Heart left ventricle (tissue), 16 donors: ENCODE measurements at regions not wholly inside any gene's neighbourhood (a gene's known extent, or its start where the extent isn't known, plus 50 kb on each side); places are given as distances from the start of the nearest gene placed in this dataset.

Source experiments
- ATAC-seq, 4 donors: fragments of 200-7000 bp; cut with Tn5 transposase; one replicate each; pipeline ENCODE4 v1.9.1; 2020 to 2022; ENCODE audit warnings: moderate library complexity in 4 of 4, mild to moderate bottlenecking in 3 of 4, moderate number of reproducible peaks in 1 of 4
- DNase-seq, 5 donors: peaks; one replicate each; pipeline ENCODE4 v3.0.0-alpha.2; 2020
- H3K27ac ChIP-seq, 12 donors: fragments of 200-600 bp; sonication (generic) in 4 of 12; one replicate each; pipeline versions ENCODE4 v1.5.0 to v1.8.0; 2016 to 2022; ENCODE audit warnings: mild to moderate bottlenecking in 2 of 12
- H3K27me3 ChIP-seq, 9 donors: fragments of 200-600 bp; sonication (generic) in 2 of 9; one replicate each; pipeline versions ENCODE4 v1.5.1 to v1.8.0; 2016 to 2022; ENCODE audit warnings: mild to moderate bottlenecking in 3 of 9
- H3K36me3 ChIP-seq, 9 donors: fragments of 200-600 bp; sonication (generic) in 2 of 9; one replicate each; pipeline versions ENCODE4 v1.5.0 to v1.8.0; 2018 to 2022; ENCODE audit warnings: mild to moderate bottlenecking in 2 of 9
- H3K4me1 ChIP-seq, 12 donors: fragments of 200-600 bp; sonication (generic) in 4 of 12; one replicate each; pipeline versions ENCODE4 v1.5.0 to v1.8.0; 2016 to 2022; ENCODE audit warnings: mild to moderate bottlenecking in 3 of 12
- H3K4me3 ChIP-seq, 12 donors: fragments of 200-600 bp; sonication (generic) in 4 of 12; one replicate each; pipeline versions ENCODE4 v1.5.0 to v1.8.0; 2017 to 2022; ENCODE audit warnings: mild to moderate bottlenecking in 9 of 12, moderate library complexity in 4 of 12
- H3K9me3 ChIP-seq, 12 donors: fragments of 200-600 bp; sonication (generic) in 4 of 12; one replicate each; pipeline versions ENCODE4 v1.5.0 to v1.8.0; 2016 to 2022; ENCODE audit warnings: mild to moderate bottlenecking in 1 of 12
- POLR2A ChIP-seq, 2 donors: fragments of 450-650 bp; IDR thresholded peaks; one replicate each; pipeline ENCODE4 v1.6.1; 2017; ENCODE audit warnings: antibody characterized with exemption in 2 of 2, mild to moderate bottlenecking in 2 of 2, moderate library complexity in 2 of 2
- WGBS, 4 donors: extraction: QIAGEN DNeasy Blood & Tissue Kit in 2 of 4; methylation state at CpG; one replicate each; pipeline versions ENCODE4 v1.1.5 to v1.1.7; 2013 to 2018; 5-methylcytosine and 5-hydroxymethylcytosine counted together
- intact Hi-C, 10 donors: fragments of 100-400 bp; cut with DNase I; formaldehyde crosslinking; loops; one replicate each; pipeline versions ENCODE4 v1.11.1 to v1.14.2; 2022
- TF ChIP-seq, protein P1 (sequence below), 12 donors: fragments of 200-600 bp; sonication (generic) in 4 of 12; IDR thresholded peaks; one replicate each; pipeline versions ENCODE4 v1.5.0 to v1.8.0; 2018 to 2022; ENCODE audit warnings: antibody characterized with exemption in 12 of 12, mild to moderate bottlenecking in 5 of 12
- donor health status: ischemic (EF 13 %, LVEDD 7.1; RV severe dilation, severe dysfunction).
- donor health status: healthy with polysubstance abuse.
- donor health status: DM: no; HTN: yes; CAD: no.
- donor health status: DM: no; HTN: no; CAD: no.
- donor health status: ischemic (EF 25% LVEDD 6.9; RV normal size, moderate dysfunction).
- donor health status: ischemic (EF 25% LVEDD 5.7; RV mildly dilated, moderate dysfunction).
- donor health status: healthy.
- donor health status: DM: yes; HTN: yes; CAD: no.
- donor health status: ischemic (EF 35%, LVEDD 5.7; RV mildly dilated, moderate dysfunction).
- donor health status: nonischemic (EF 11% LVEDD 7.7; RV severe dilation, severe dysfunction).
- donor health status: DM: yes; HTN: yes; CAD: no.
- donor health status: PGD.
- donor health status: ischemic (EF 29% LVEDD 5.4; RV normal size, mild dysfunction).
- donor health status: nonischemic (EF 23%, LVEDD 6.1; RV moderate dilation, normal function).

DNA sequence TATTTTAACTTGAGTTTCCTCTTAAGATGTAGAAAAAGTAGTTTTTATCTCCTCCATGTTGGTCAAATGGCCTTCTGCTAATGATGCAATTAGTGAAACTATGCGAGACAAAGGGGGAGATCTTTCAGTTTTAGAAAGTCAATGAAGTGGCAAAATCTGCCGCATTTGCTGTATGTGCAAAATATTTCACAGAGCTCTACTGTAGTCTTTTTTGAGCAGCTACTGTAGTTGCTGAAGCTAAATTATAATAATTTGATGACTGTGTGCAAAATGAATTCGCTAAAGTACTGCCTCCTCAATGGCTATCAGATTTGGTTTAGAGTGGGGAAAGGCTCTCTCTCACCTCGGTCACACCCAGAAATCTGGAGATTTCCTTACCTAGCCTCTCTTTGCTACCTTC is 267.6 kb upstream of the ZFP64 start:
- H3K27me3 ChIP-seq, result peaks cover 0 to 4% (median 0%) of the 10 kb centered on the region in 9 donors
- H3K27ac ChIP-seq, result no peak overlapping the region
- H3K4me1 ChIP-seq, result no peaks in the 10 kb centered on the region
- peaks cover 0 to 5% (median 0%) of the 10 kb centered on the region in 12 donors for H3K9me3 ChIP-seq
- intact Hi-C loops, result no loop called here
- no peak for ATAC-seq
- no peak for TF ChIP-seq POLR2A (IDR thresholded peaks at IDR 0.05)
- TF ChIP-seq, protein P1, sequence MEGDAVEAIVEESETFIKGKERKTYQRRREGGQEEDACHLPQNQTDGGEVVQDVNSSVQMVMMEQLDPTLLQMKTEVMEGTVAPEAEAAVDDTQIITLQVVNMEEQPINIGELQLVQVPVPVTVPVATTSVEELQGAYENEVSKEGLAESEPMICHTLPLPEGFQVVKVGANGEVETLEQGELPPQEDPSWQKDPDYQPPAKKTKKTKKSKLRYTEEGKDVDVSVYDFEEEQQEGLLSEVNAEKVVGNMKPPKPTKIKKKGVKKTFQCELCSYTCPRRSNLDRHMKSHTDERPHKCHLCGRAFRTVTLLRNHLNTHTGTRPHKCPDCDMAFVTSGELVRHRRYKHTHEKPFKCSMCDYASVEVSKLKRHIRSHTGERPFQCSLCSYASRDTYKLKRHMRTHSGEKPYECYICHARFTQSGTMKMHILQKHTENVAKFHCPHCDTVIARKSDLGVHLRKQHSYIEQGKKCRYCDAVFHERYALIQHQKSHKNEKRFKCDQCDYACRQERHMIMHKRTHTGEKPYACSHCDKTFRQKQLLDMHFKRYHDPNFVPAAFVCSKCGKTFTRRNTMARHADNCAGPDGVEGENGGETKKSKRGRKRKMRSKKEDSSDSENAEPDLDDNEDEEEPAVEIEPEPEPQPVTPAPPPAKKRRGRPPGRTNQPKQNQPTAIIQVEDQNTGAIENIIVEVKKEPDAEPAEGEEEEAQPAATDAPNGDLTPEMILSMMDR (IDR thresholded peaks at IDR 0.05), result no peak
- DNase-seq, result no peak
- no peak overlapping the region for H3K4me3 ChIP-seq
- no peaks in the 10 kb centered on the region for H3K36me3 ChIP-seq
- 89 to 92% (median 90%) methylated on average over 4 of the region's 4 CpGs for WGBS, 4 donors

DNA sequence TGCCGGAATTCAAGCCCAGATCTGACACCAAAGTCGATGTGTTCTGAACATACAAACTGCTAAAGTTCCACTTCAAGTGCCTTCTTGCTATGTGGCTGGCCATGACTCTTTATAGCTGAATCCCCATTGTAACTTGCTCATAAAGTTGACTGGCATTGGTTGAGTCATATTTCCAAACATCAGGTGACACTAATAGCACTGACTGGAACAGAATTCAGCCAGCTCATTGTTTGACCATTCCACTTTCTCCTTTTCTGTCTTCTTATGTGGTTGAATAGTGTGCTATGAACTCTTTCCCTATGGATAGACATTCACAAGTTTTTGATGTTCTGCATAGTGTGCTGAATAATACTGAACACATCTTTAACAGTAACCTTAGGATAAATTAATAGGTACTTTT is 266.2 kb upstream of the ZFP64 start:
- WGBS, 4 donors, result 94 to 96% (median 95%) methylated on average over 2 of the region's 2 CpGs
- TF ChIP-seq POLR2A (IDR thresholded peaks at IDR 0.05), result no peak
- TF ChIP-seq, protein P1 (IDR thresholded peaks at IDR 0.05), result no peak
- Histone ChIP-seq H3K27ac (no peak overlapping the region), H3K27me3 (peaks cover 0 to 4% (median 0%) of the 10 kb centered on the region in 9 donors), H3K4me3 (no peak overlapping the region), H3K4me1 (no peaks in the 10 kb centered on the region), H3K36me3 (no peaks in the 10 kb centered on the region), H3K9me3 (peaks cover 0 to 5% (median 0%) of the 10 kb centered on the region in 12 donors)
- DNase-seq (no peak), ATAC-seq (no peak)
- intact Hi-C loops, result no loop called here

GRCh38 chr20:52454660-52455059 is 263.1 kb upstream of the ZFP64 start:
- 67 to 71% (median 69%) methylated on average over 2 of the region's 2 CpGs for WGBS, 4 donors
- H3K9me3 ChIP-seq, result peaks cover 0 to under 1% (median 0%) of the 10 kb centered on the region in 12 donors
- TF ChIP-seq POLR2A (IDR thresholded peaks at IDR 0.05), result no peak
- TF ChIP-seq, protein P1 (IDR thresholded peaks at IDR 0.05), result no peak
- no peaks in the 10 kb centered on the region for H3K27me3 ChIP-seq
- no peak for DNase-seq
- no peak overlapping the region for H3K4me3 ChIP-seq
- no peak for ATAC-seq
- intact Hi-C loops, result no loop called here
- H3K27ac ChIP-seq, result no peak overlapping the region
- no peaks in the 10 kb centered on the region for H3K4me1 ChIP-seq
- H3K36me3 ChIP-seq, result no peaks in the 10 kb centered on the region

DNA sequence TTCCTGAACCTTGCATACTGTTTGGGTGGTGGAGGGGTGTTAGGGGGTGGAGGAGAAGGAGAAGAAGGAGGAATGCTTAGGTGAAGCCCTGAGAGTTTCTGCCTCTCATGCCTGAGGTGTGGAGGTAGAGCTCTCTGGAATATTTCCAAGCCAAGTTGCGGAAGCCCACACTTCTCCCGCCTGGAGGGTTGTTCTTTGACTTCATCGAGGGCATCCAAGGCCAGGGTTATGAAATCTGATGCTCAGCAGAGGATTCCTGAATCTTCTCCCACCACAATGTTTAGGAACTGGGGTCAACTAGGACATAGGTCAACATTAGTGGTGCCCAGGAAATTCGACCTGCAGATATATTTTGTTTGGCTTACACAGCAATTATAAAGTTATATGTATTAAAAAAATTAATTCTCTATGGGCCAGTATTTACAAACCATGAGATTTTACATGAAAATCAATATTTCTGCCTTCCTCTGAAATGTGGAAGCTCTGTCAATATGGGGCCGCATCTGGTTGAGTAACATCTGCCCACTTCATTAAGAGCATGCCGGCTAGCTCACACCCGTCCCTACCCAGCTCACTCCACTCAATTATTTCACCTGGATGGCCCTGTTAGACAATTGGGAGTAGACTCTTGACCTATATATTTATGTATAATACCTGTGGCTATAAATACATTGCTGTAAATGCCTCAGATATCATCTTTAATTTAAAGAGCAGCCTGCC is 257.1 kb upstream of the ZFP64 start:
- H3K27me3 ChIP-seq, result no peaks in the 10 kb centered on the region
- no peaks in the 10 kb centered on the region for H3K4me1 ChIP-seq
- no peaks in the 10 kb centered on the region for H3K36me3 ChIP-seq
- ATAC-seq (no peak), DNase-seq (no peak)
- H3K9me3 ChIP-seq, result no peaks in the 10 kb centered on the region
- 76 to 90% (median 77%) methylated on average over 7 of the region's 7 CpGs for WGBS, 4 donors
- intact Hi-C loops, result no loop called here
- H3K4me3 ChIP-seq, result no peak overlapping the region
- TF ChIP-seq, protein P1 (IDR thresholded peaks at IDR 0.05), result no peak
- no peak overlapping the region for H3K27ac ChIP-seq
